Activated CD8-positive, alpha-beta memory T cell treated with anti-CD3 and anti-CD28 coated beads, Interleukin-2, amount 50 U/mL, for 1 hour (primary cell): ENCODE measurements at regions not wholly inside any gene's neighbourhood (a gene's known extent, or its start where the extent isn't known, plus 50 kb on each side); places are given as distances from the start of the nearest gene placed in this dataset.

ENCODE experiments used
- DNase-seq: peaks from one replicate; pipeline ENCODE4 v3.0.0-alpha.2; 2020; ENCODE audit errors: extremely low read depth

DNA sequence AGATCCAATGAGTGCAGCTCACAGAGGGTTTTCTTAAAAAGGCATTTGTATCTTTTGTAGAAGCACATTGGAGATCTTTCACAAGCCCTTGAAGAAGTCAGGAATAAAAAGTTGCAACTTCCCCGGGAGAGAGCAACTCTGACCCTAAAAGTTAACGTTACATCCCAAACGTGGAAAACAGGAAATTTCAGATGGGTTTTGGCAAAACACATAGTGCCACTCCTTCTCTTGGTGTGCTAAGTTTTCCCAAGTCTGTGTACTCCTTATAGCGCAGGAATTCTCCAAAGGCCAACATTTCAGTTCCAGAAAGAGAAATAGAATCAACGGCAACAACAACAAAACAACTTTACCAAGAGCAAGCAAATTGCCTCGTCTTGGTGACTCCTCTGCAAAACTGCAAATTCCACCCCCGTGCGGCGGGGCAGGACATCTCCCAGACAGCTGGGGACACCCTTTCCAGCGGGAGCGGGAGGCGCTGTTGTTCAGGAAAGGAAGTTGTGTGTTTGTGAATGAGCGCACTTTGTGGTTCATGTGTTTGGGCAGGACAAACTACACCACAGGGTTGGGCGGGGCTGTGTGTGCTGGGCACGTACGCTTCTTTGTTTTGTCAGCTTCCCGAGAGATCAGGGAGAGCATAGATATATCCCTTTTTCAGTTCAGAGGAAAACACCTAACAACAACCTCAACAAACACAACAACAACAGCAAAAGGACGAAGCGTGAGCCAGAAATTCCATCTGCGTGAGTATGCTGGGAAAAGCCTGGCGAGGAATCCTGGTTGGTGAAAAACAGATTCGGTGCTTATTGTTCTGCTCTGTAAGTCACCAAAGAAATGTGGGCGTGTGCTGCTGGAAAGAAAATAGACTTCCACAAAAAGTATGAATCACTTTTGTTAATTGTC, 294.7 kb upstream of the PITRM1 start:
- DNase-seq: no peak

DNA sequence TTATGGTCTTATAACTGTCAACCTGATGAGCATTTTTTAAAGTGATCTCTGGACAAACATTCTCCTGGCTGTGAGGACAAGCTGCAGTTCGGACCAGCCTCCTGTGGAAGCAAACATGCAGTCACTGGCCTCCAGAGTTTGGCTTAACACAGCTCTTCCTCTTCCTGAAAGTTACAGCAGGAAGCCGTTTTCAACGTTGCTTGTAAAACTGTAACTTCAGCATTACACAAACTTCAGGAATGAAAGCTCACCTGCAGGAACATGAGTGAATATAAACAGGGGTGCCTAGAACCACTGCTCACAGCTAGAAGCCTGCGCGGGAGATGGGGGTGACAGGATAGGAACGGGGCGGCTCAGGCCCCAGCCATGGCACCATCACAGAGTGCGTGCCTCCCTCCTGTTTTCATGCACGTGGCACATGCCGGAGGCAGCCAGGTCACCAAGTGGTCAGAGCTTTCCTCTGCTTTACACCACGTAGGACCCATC, 292.9 kb upstream of the PITRM1 start:
- no peak for DNase-seq

DNA sequence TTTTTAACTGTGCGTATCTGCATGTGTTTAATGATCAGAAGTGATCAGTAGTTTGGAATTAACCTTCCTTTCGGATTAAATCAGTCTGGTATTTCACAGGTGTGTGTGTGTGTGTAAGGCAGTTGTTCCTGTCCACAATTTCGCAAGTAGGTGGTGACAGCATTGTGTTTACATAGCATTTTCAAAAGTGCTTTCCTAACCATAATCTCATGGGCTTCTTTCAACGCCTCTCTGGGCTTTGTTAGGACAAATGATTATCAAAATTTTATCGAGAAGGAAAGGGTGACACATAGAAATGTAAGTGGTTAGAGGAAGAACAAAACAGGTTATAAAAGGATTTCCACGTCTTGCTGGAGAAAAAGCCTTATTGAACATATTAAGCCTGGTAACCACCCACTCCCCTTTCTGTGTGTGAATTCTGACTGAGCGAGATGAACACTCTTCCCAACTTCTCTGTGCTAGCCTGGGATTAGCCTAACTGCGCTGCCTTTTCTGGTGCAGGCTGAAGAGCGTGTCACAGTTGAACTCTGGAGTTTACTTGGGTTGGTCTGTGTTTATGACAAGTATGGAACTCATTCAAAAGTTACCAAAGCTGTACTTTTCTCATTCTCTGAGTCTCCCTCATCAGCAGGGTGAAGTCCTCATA, 292.3 kb upstream of the PITRM1 start:
- DNase-seq: no peak

GRCh38 chr10:3460420-3461128, 288.0 kb upstream of the PITRM1 start:
- no peak for DNase-seq

GRCh38 chr10:3455385-3456334, 283.1 kb upstream of the PITRM1 start:
- DNase-seq: no peak

GRCh38 chr10:3452683-3453361, 280.2 kb upstream of the PITRM1 start:
- no peak for DNase-seq

- DNase-seq: no peak
Measured at GRCh38 chr10:3452173-3452626, 279.6 kb upstream of the PITRM1 start.

GRCh38 chr10:3451516-3452172, 279.1 kb upstream of the PITRM1 start:
- no peak for DNase-seq

DNA sequence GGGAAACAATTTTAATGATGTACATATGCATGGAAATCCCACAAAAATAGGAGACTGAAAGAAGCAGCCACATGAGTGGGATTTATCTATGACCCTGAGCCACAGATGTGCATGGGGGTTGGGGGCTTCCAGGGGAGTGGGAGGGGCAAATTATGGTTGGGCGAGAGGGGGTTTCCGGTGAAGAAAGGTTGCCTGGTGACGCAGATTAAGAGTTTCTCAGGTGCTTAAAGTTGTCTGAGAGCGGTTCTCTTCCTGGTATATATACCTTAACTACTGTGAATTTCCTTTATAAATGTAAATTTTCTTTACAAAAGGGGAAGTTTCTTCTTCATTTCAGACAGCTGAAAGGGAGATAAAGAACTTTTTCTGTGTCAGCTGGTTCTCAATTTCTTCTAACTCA, 273.6 kb upstream of the PITRM1 start:
- no peak for DNase-seq

DNA sequence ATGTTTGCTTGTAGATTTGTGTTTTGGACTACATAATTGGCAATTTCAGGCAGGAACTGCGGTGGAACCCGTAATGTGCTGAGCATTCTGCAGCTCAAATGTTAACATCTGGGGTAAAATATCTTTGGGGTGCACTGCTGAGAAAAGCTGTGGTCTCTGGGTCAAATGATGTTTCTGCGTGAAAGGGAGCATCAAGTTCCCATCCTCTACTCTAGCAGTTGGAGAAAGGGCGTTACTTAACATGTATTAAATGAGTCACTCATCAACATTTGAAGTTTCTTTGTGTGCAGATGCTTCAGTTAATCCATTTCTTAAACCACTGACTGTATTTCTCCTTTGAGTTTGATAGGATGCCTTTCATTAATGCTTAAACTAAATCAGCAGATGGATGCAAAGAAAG, 273.1 kb upstream of the PITRM1 start:
- no peak for DNase-seq

DNA sequence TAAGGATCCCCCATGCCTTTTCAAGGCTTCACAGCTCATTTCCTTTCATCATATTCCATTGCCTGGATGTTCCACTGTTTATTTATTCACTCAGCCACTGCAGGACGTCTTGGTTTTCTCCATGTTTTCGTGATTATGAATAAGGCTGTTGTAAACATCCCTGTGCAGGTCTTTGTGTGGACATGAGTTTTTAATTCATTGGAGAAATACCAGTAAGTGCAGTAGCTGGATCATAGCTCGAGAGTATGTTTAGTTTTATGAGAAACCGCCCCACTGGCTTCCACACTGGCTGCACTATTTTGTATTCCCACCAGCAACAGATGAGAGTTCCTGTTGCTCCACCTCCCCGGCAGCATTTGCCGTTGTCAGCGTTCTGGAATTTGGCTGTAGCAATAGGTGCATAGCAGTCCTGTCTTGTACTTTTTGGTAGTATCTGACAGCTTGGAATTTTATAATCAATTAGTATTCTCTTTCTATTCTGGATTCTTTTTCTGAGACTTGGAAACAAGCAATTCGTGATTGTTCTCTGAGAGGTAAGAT, 269.9 kb upstream of the PITRM1 start:
- DNase-seq: no peak

GRCh38 chr10:3439183-3439582, 266.6 kb upstream of the PITRM1 start:
- DNase-seq: no peak

- DNase-seq: no peak
Measured at GRCh38 chr10:3438606-3439005, 266.0 kb upstream of the PITRM1 start.

DNA sequence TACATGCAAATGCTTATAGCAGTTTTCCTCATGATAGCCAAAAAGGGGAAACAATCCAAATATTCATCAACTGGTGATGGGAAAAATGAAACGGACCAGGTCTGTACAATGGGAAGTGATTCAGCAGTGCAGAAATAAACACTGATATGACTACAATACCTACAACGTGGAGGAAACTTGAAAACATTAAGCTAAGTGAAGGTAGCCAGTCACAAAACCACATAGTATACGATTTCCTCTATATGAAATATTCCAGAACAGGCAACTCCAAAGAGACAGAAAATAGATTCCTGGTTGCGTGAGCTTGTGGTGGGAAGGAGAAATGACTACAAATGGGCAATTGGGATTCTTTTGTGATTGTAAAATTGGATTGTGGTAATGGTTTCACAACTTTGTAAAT, 263.1 kb upstream of the PITRM1 start:
- DNase-seq: no peak

- no peak for DNase-seq
Measured at GRCh38 chr10:3433988-3434387, 261.4 kb upstream of the PITRM1 start.

DNA sequence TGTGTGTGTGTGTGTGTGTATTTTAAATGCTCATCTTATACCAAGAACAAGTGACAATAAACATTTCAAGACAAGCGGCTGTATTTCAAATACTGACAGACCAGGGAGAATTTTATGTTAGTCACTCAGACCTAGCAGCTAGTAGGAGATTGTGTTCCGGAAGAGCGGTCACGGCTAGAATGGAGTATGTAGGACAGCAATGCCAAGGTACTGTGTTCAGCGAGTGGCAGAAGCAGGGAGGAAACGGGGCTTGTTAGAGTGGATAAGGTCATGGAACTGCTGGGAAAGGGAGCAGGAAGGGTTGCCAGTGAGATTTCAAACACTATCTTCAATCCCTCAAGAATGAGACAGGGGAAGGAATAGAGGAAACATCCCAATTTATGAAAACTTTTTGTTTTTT, 260.5 kb upstream of the PITRM1 start:
- DNase-seq: no peak

DNA sequence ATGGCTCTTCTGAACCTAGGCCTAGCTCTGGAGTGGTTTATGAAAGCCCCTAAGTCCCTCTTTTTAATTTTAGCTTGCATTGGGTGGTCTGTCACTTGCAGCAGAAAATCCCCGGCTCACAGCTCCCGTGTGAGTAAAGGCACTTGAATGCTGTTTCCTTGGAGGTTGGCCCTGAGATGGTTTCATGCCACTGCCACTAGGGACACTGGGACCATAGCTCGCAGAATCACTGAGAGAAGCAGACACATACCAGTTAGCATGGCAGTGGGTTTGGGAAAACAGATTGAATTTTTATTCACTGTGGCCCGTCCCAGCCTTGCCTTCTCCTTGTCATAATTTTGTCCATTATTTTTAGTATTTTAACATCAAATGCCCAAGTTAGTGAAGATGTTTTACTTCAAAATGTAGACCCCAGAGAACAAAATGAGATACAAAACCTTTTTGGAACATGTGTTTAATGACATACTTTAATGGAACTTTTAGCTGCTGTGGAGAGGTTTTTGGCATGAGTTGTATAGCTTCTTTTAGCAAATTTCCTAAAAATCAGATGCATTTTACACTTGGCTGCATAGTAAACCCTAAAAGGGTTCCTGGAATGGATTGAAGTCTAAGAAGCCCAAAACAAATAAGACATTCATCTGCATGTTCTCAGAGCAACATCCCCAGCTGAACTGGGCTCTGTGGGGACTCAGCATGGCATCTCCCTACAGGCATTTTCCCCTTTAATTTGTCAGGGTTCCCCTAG, 259.7 kb upstream of the PITRM1 start:
- no peak for DNase-seq

GRCh38 chr10:3430501-3430900, 257.9 kb upstream of the PITRM1 start:
- DNase-seq: no peak

GRCh38 chr10:3429676-3430075, 257.1 kb upstream of the PITRM1 start:
- DNase-seq: no peak
